ENCODE measurements at regions not wholly inside any gene's neighbourhood (a gene's known extent, or its start where the extent isn't known, plus 50 kb on each side); places are given as distances from the start of the nearest gene placed in this dataset.
A peak's percentile ranks its signal among the peaks of the same experiment; 100 is the strongest.
"Not testable (repeated sequence)": the region's sequence is repeated elsewhere in the genome, so short reads cannot be mapped to it uniquely, and the experiment has no call there.

- Histone ChIP-seq H3K36me3 (ENCODE audit: control insufficient read depth, insufficient read depth, low read length) (no peaks in the 10 kb centered on the region), H3K4me1 (ENCODE audit: control insufficient read depth, insufficient read depth, low read length) (no peaks in the 10 kb centered on the region), H3K4me3 (ENCODE audit: low read depth, low read length) (no peak overlapping the region), H3K9ac (ENCODE audit: low read depth, low read length) (no peak overlapping the region), H3K9me3 (ENCODE audit: control insufficient read depth, insufficient read depth, low read length) (no peaks in the 10 kb centered on the region), H3K27me3 (ENCODE audit: control insufficient read depth, insufficient read depth, low read length) (no peaks in the 10 kb centered on the region)
Measured at GRCh38 chr1:90864681-90865080, 147.6 kb upstream of the BARHL2 start.

GRCh38 chr1:90862782-90863181 lies 145.7 kb upstream of the BARHL2 start:
- H3K4me1 ChIP-seq (ENCODE audit: control insufficient read depth, insufficient read depth, low read length): no peaks in the 10 kb centered on the region
- H3K27me3 ChIP-seq (ENCODE audit: control insufficient read depth, insufficient read depth, low read length): no peaks in the 10 kb centered on the region
- no peak overlapping the region for H3K4me3 ChIP-seq (ENCODE audit: low read depth, low read length)
- H3K9ac ChIP-seq (ENCODE audit: low read depth, low read length): no peak overlapping the region
- H3K36me3 ChIP-seq (ENCODE audit: control insufficient read depth, insufficient read depth, low read length): no peaks in the 10 kb centered on the region
- H3K9me3 ChIP-seq (ENCODE audit: control insufficient read depth, insufficient read depth, low read length): no peaks in the 10 kb centered on the region

GRCh38 chr1:90861421-90861820 lies 144.3 kb upstream of the BARHL2 start:
- H3K36me3 ChIP-seq (ENCODE audit: control insufficient read depth, insufficient read depth, low read length); H3K4me1 ChIP-seq (ENCODE audit: control insufficient read depth, insufficient read depth, low read length); H3K9me3 ChIP-seq (ENCODE audit: control insufficient read depth, insufficient read depth, low read length); H3K4me3 ChIP-seq (ENCODE audit: low read depth, low read length); H3K9ac ChIP-seq (ENCODE audit: low read depth, low read length); H3K27me3 ChIP-seq (ENCODE audit: control insufficient read depth, insufficient read depth, low read length): not testable (repeated sequence)

- Histone ChIP-seq H3K4me1 (ENCODE audit: control insufficient read depth, insufficient read depth, low read length) (peaks cover 5% of the 10 kb centered on the region), H3K9me3 (ENCODE audit: control insufficient read depth, insufficient read depth, low read length) (no peaks in the 10 kb centered on the region), H3K27me3 (ENCODE audit: control insufficient read depth, insufficient read depth, low read length) (peaks cover 12% of the 10 kb centered on the region), H3K4me3 (ENCODE audit: low read depth, low read length) (no peak overlapping the region), H3K9ac (ENCODE audit: low read depth, low read length) (no peak overlapping the region), H3K36me3 (ENCODE audit: control insufficient read depth, insufficient read depth, low read length) (no peaks in the 10 kb centered on the region)
Measured at GRCh38 chr1:90856463-90857007, 139.4 kb upstream of the BARHL2 start.

- H3K9me3 ChIP-seq (ENCODE audit: control insufficient read depth, insufficient read depth, low read length): no peaks in the 10 kb centered on the region
- H3K36me3 ChIP-seq (ENCODE audit: control insufficient read depth, insufficient read depth, low read length): no peaks in the 10 kb centered on the region
- peaks cover 30% of the 10 kb centered on the region for H3K27me3 ChIP-seq (ENCODE audit: control insufficient read depth, insufficient read depth, low read length)
- H3K9ac ChIP-seq (ENCODE audit: low read depth, low read length): no peak overlapping the region
- H3K4me3 ChIP-seq (ENCODE audit: low read depth, low read length): no peak overlapping the region
- peaks cover 5% of the 10 kb centered on the region for H3K4me1 ChIP-seq (ENCODE audit: control insufficient read depth, insufficient read depth, low read length)
Measured at GRCh38 chr1:90854397-90854924, 137.4 kb upstream of the BARHL2 start.

- Histone ChIP-seq H3K4me3 (ENCODE audit: low read depth, low read length) (peak overlapping the region; percentile 75), H3K27me3 (ENCODE audit: control insufficient read depth, insufficient read depth, low read length) (peaks cover 45% of the 10 kb centered on the region), H3K9ac (ENCODE audit: low read depth, low read length) (peak overlapping the region; percentile 8)
Measured at GRCh38 chr1:90851711-90852050, 134.6 kb upstream of the BARHL2 start.

GRCh38 chr1:90850898-90851710 lies 134.0 kb upstream of the BARHL2 start:
- H3K4me1 ChIP-seq (ENCODE audit: control insufficient read depth, insufficient read depth, low read length): peaks cover 7% of the 10 kb centered on the region
- no peaks in the 10 kb centered on the region for H3K9me3 ChIP-seq (ENCODE audit: control insufficient read depth, insufficient read depth, low read length)
- H3K4me3 ChIP-seq (ENCODE audit: low read depth, low read length): peak overlapping the region; percentile 91
- H3K9ac ChIP-seq (ENCODE audit: low read depth, low read length): peak overlapping the region; percentile 55
- peaks cover 45% of the 10 kb centered on the region for H3K27me3 ChIP-seq (ENCODE audit: control insufficient read depth, insufficient read depth, low read length)
- H3K36me3 ChIP-seq (ENCODE audit: control insufficient read depth, insufficient read depth, low read length): no peaks in the 10 kb centered on the region

More at GRCh38 chr1:90851711-90852050, 134.6 kb upstream of the BARHL2 start:
- Histone ChIP-seq H3K36me3 (ENCODE audit: control insufficient read depth, insufficient read depth, low read length) (no peaks in the 10 kb centered on the region), H3K4me1 (ENCODE audit: control insufficient read depth, insufficient read depth, low read length) (peaks cover 9% of the 10 kb centered on the region), H3K9me3 (ENCODE audit: control insufficient read depth, insufficient read depth, low read length) (no peaks in the 10 kb centered on the region)

- Histone ChIP-seq H3K9ac (ENCODE audit: low read depth, low read length) (no peak overlapping the region), H3K27me3 (ENCODE audit: control insufficient read depth, insufficient read depth, low read length) (peaks cover 51% of the 10 kb centered on the region), H3K36me3 (ENCODE audit: control insufficient read depth, insufficient read depth, low read length) (no peaks in the 10 kb centered on the region), H3K9me3 (ENCODE audit: control insufficient read depth, insufficient read depth, low read length) (no peaks in the 10 kb centered on the region), H3K4me1 (ENCODE audit: control insufficient read depth, insufficient read depth, low read length) (peaks cover 7% of the 10 kb centered on the region), H3K4me3 (ENCODE audit: low read depth, low read length) (peak overlapping the region; percentile 91)
Measured at GRCh38 chr1:90850181-90850897, 133.2 kb upstream of the BARHL2 start.

- H3K4me1 ChIP-seq (ENCODE audit: control insufficient read depth, insufficient read depth, low read length): peaks cover 33% of the 10 kb centered on the region
- H3K4me3 ChIP-seq (ENCODE audit: low read depth, low read length): peak overlapping the region; percentile 49
- H3K9me3 ChIP-seq (ENCODE audit: control insufficient read depth, insufficient read depth, low read length): no peaks in the 10 kb centered on the region
- no peak overlapping the region for H3K9ac ChIP-seq (ENCODE audit: low read depth, low read length)
- H3K36me3 ChIP-seq (ENCODE audit: control insufficient read depth, insufficient read depth, low read length): no peaks in the 10 kb centered on the region
- peaks cover 70% of the 10 kb centered on the region for H3K27me3 ChIP-seq (ENCODE audit: control insufficient read depth, insufficient read depth, low read length)
Measured at GRCh38 chr1:90841473-90841872, 124.4 kb upstream of the BARHL2 start.

- no peak overlapping the region for H3K9ac ChIP-seq (ENCODE audit: low read depth, low read length)
- H3K27me3 ChIP-seq (ENCODE audit: control insufficient read depth, insufficient read depth, low read length): peaks cover 74% of the 10 kb centered on the region
- peaks cover 33% of the 10 kb centered on the region for H3K4me1 ChIP-seq (ENCODE audit: control insufficient read depth, insufficient read depth, low read length)
- no peaks in the 10 kb centered on the region for H3K36me3 ChIP-seq (ENCODE audit: control insufficient read depth, insufficient read depth, low read length)
- no peaks in the 10 kb centered on the region for H3K9me3 ChIP-seq (ENCODE audit: control insufficient read depth, insufficient read depth, low read length)
- no peak overlapping the region for H3K4me3 ChIP-seq (ENCODE audit: low read depth, low read length)
Measured at GRCh38 chr1:90840352-90840751, 123.2 kb upstream of the BARHL2 start.

- Histone ChIP-seq H3K9me3 (ENCODE audit: control insufficient read depth, insufficient read depth, low read length) (no peaks in the 10 kb centered on the region), H3K4me3 (ENCODE audit: low read depth, low read length) (no peak overlapping the region), H3K36me3 (ENCODE audit: control insufficient read depth, insufficient read depth, low read length) (no peaks in the 10 kb centered on the region), H3K9ac (ENCODE audit: low read depth, low read length) (no peak overlapping the region), H3K27me3 (ENCODE audit: control insufficient read depth, insufficient read depth, low read length) (peaks cover 74% of the 10 kb centered on the region), H3K4me1 (ENCODE audit: control insufficient read depth, insufficient read depth, low read length) (peaks cover 40% of the 10 kb centered on the region)
Measured at GRCh38 chr1:90839323-90839722, 122.2 kb upstream of the BARHL2 start.
